SW480 (cell line): ENCODE measurements at regions not wholly inside any gene's neighbourhood (a gene's known extent, or its start where the extent isn't known, plus 50 kb on each side); places are given as distances from the start of the nearest gene placed in this dataset.

Source experiments
- DNase-seq: peaks from one replicate; pipeline ENCODE4 v3.0.0-alpha.2; 2016; ENCODE audit warnings: low spot score

DNA sequence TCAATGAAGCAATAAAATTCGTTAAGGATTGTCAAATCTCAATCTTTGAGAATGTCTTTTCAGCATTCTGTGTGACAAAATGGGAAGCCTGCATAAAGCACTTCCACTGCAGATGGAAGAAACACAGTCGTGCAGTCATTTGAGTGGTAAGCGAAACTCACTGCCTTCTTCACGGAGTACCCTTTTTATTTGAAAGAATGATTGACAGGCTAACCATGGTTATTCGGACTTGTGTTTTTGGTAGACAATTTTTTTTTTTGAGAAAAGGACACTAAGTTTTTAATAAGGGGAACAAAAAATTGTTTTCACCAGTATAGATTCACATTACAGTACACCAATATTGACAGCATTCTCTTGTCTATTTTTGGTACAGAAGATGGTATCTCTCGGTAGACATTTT is 86.9 kb upstream of the MSX1 start:
- DNase-seq: no peak

- no peak for DNase-seq
Measured at GRCh38 chr4:4771160-4771559, 88.3 kb upstream of the MSX1 start.

DNA sequence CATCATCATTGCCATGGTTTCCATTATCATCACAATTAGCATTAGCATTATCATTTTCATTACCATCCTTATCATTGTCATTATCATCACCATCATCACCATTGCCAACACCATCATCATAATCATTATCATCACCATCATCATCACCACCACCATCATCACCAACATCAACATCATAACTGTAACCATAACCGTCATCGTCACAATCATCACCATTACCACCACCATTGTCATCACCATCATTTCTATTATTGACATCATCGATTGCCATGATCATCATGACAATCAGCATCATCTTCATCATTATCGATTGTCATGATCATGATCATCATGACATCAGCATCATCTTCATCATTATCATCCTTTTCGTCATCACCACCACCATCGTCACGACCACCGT is 88.9 kb upstream of the MSX1 start:
- DNase-seq: no peak

- DNase-seq: no peak
Measured at GRCh38 chr4:4766564-4766963, 92.9 kb upstream of the MSX1 start.

GRCh38 chr4:4765811-4766210 is 93.7 kb upstream of the MSX1 start:
- DNase-seq: no peak

DNA sequence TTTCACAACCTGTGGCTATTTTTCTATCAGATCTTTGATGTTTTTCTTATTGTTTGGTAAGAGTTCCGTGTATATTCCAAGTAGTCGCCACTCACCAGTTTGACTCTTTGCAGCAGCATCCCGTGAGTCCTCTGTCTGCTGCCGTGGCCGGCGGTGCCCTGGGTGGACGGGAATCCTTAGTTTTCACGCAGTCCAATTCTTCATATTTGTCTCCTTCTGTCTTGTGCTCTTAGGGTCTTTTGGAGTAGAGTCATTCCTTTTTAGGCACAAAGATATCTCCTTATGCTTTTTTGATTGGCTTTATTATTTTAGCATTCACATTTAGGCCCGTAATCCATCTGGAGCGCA is 94.9 kb upstream of the MSX1 start:
- no peak for DNase-seq

DNA sequence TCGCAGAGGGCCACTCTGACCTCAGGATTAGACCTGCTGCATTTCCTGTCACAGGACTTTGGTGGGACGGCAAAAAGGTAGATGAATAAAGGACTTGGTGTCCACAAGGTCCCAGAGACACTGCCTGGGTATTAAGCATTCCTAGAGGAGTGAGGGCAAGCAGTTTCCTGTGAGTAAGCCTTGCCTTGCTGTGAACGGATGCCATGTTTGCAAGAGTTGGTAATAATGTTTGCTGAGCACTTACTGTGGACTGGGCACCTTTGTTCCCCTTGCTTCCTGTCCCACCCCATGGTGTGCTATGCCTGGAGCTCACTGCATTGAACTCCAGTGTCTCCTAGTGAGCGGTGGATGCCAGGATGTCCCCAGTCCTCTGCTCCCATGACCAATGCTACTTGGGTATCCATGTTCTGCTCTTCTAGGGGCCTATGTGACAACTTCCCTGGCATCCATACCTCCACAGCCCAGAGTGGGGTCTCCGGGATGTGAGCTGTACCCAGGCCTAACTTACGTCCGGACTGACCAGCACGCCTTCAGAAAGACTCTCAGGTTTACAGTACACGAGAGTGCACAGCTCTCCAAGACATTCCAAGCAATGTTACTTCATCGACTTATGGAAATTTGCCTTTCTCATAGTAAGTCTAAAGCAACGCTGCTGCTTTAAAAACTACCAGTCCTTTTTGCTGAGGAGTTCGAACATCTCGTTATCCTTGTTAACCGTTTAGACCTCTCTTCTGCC is 95.5 kb upstream of the MSX1 start:
- no peak for DNase-seq

GRCh38 chr4:4762909-4763821 is 96.3 kb upstream of the MSX1 start:
- no peak for DNase-seq

DNA sequence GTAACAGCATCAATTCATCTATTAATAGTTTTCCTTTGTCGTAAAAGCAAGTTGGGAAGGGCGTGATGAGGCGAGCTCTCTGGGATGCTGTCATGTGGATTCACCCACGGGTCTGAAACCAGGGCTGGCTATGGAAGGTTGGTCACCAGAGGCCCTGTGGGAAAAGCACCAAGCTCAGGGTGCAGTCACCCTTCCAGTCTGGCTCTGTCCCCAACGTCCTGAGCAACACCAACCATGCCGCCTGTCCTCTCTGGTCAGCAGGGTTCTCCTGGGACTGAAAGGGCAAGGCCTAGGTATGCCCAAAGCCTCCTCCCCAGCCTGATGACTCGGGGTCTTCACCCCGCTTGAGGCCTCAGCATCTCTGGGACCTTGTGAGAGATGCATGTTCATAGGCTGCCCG is 97.2 kb upstream of the MSX1 start:
- DNase-seq: no peak

- DNase-seq: peak; percentile 26
Measured at GRCh38 chr4:4761128-4761982, 98.1 kb upstream of the MSX1 start.

- DNase-seq: no peak
Measured at GRCh38 chr4:4759883-4760282, 99.6 kb upstream of the MSX1 start.

GRCh38 chr4:4759232-4759631 is 100.2 kb upstream of the MSX1 start:
- no peak for DNase-seq

DNA sequence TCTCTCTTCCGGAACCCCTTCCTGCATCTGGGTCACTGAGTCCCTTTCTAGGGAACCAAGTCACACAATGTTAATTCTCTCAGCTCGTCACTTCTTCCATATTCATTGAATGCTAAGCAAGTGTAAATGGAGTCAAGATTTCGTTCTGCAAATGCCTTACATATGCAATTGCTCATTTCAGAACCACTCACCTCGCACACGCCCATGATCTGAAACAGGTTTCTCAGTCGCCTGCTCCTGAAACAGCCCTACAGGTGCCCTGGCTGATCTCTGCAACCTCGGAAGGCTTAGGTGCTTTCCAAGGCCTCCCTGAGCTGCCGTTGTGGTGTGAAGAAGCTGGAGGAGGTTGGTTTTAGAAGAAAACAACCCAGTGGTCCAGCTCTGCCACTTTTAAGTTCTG is 100.8 kb upstream of the MSX1 start:
- no peak for DNase-seq

- no peak for DNase-seq
Measured at GRCh38 chr4:4755306-4755705, 104.2 kb upstream of the MSX1 start.

- DNase-seq: no peak
Measured at GRCh38 chr4:4754641-4755040, 104.8 kb upstream of the MSX1 start.

GRCh38 chr4:4753643-4754042 is 105.8 kb upstream of the MSX1 start:
- no peak for DNase-seq

DNA sequence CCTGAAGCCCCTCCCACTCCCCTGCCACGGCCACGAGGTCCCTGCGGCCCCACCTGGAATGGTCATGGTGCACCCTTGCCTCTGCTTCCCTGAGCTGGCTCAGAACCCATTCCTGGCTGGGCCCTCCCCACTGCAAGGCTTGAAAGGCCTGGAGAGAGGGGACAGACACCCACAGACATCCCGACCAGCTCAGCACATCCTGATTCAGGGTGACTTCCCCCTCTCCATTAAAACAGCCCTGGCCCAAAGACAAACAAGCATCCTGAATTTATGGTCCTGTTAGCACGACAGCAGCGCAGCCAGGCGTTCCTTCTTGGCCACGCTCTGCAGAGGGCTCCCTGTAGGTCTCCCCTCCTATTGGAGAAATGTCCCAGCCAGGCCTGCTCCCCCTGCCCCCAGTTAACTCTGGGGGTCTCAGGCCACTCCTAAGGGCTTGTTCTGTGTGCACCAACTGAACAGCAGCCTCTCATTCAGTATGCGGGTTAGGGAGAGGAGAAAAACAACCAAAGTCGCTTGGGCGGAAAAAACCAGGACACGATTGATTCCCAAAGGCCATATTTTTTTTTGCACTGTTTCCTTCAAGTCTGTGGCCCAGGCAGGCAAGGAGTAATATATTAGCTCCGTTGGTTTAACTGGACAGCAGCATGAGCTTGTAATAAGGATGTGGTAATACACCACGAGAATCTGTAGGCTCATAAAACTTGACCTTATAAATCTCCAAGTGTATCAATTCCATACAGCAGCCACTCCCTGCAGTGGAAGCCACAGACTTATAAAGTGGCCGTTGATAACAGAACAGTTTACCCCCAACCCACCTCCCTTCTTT is 106.7 kb upstream of the MSX1 start:
- DNase-seq: peak; percentile 51

- DNase-seq: no peak
Measured at GRCh38 chr4:4752025-4752424, 107.4 kb upstream of the MSX1 start.

DNA sequence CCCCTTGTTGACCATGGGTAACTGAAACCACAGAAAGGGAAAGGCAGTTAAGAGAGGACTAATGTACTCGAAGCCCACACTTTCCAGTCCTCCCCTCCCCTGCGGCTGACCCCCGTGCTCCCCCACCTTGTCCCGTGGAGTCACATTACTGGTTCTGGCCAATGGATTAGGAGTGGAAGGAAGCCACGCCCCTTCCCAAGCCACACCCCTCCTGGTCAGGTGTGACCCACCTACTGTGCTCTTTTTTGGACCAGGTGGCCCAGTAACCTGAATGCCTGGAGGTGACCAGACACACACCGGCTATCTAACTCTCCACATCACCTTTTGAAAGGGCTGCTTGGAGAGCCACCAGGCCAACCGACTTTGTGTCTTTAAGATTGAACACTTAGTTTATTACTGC is 109.3 kb upstream of the MSX1 start:
- DNase-seq: no peak

- DNase-seq: no peak
Measured at GRCh38 chr4:4749137-4749536, 110.3 kb upstream of the MSX1 start.

GRCh38 chr4:4746444-4746843 is 113.0 kb upstream of the MSX1 start:
- no peak for DNase-seq

GRCh38 chr4:4740071-4740470 is 119.4 kb upstream of the MSX1 start:
- DNase-seq: no peak
